Activated naive CD4-positive, alpha-beta T cell treated with anti-CD3 and anti-CD28 coated beads, Interleukin-2, amount 10 ng/mL, durations not matched to agents 7 days and 5 days (primary cell): ENCODE measurements at regions not wholly inside any gene's neighbourhood (a gene's known extent, or its start where the extent isn't known, plus 50 kb on each side); places are given as distances from the start of the nearest gene placed in this dataset.
"Not testable (repeated sequence)": the region's sequence is repeated elsewhere in the genome, so short reads cannot be mapped to it uniquely, and the experiment has no call there.

Experiments used
- CTCF ChIA-PET: fragments of 350-600 bp; sonication (Branson Sonifier 250); formaldehyde crosslinking; loops from one replicate; lab custom pipeline; 2021; ENCODE audit warnings: antibody characterized with exemption; lab: Charles Lee
- DNase-seq: peaks from one replicate; pipeline ENCODE4 v3.0.0-alpha.2; 2020
- H3K27ac Mint-ChIP-seq: one replicate; pipeline ENCODE4 v1.8.0; 2021; ENCODE audit warnings: mild to moderate bottlenecking, moderate library complexity, mixed read lengths
- H3K27me3 Mint-ChIP-seq: one replicate; pipeline ENCODE4 v1.8.0; 2021; ENCODE audit warnings: mild to moderate bottlenecking, mixed read lengths
- H3K36me3 Mint-ChIP-seq: one replicate; pipeline ENCODE4 v1.8.0; 2021; ENCODE audit warnings: mixed read lengths
- H3K4me1 Mint-ChIP-seq: one replicate; pipeline ENCODE4 v1.8.0; 2021; ENCODE audit warnings: mixed read lengths
- H3K4me3 Mint-ChIP-seq: one replicate; pipeline ENCODE4 v1.8.0; 2021; ENCODE audit warnings: mild to moderate bottlenecking, moderate library complexity, mixed read lengths
- H3K9me3 Mint-ChIP-seq: one replicate; pipeline ENCODE4 v1.8.0; 2021; ENCODE audit warnings: mixed read lengths

GRCh38 chr9:84054341-84055010 lies 73.9 kb downstream of the RMI1 start:
- Mint-ChIP-seq H3K27ac (no peak overlapping the region), H3K36me3 (no peaks in the 10 kb centered on the region), H3K27me3 (peaks cover 4% of the 10 kb centered on the region), H3K4me3 (no peak overlapping the region), H3K9me3 (no peaks in the 10 kb centered on the region), H3K4me1 (no peaks in the 10 kb centered on the region)
- DNase-seq = no peak
- CTCF ChIA-PET = no interaction called here

GRCh38 chr9:84057662-84058061 lies 77.1 kb downstream of the RMI1 start:
- no peak for DNase-seq
- Mint-ChIP-seq H3K36me3 (no peaks in the 10 kb centered on the region), H3K4me3 (no peak overlapping the region), H3K9me3 (no peaks in the 10 kb centered on the region), H3K27me3 (peaks cover 7% of the 10 kb centered on the region), H3K27ac (no peak overlapping the region), H3K4me1 (no peaks in the 10 kb centered on the region)
- CTCF ChIA-PET = no interaction called here

GRCh38 chr9:84059936-84060335 lies 79.3 kb downstream of the RMI1 start:
- Mint-ChIP-seq H3K9me3 (no peaks in the 10 kb centered on the region), H3K36me3 (no peaks in the 10 kb centered on the region), H3K4me3 (no peak overlapping the region), H3K27ac (no peak overlapping the region), H3K27me3 (peaks cover 7% of the 10 kb centered on the region), H3K4me1 (no peaks in the 10 kb centered on the region)
- DNase-seq = no peak
- CTCF ChIA-PET = no interaction called here

GRCh38 chr9:84061613-84062193 lies 81.1 kb downstream of the RMI1 start:
- peaks cover 7% of the 10 kb centered on the region for H3K27me3 Mint-ChIP-seq
- CTCF ChIA-PET = no interaction called here
- no peak for DNase-seq
- H3K27ac Mint-ChIP-seq = no peak overlapping the region
- H3K4me1 Mint-ChIP-seq = no peaks in the 10 kb centered on the region
- H3K9me3 Mint-ChIP-seq = no peaks in the 10 kb centered on the region
- H3K36me3 Mint-ChIP-seq = no peaks in the 10 kb centered on the region
- H3K4me3 Mint-ChIP-seq = no peak overlapping the region

- Mint-ChIP-seq H3K4me3 (no peak overlapping the region), H3K9me3 (no peaks in the 10 kb centered on the region), H3K27me3 (peaks cover 7% of the 10 kb centered on the region), H3K36me3 (no peaks in the 10 kb centered on the region), H3K4me1 (no peaks in the 10 kb centered on the region), H3K27ac (no peak overlapping the region)
- no peak for DNase-seq
- CTCF ChIA-PET = no interaction called here
Observed at GRCh38 chr9:84062538-84062937, 81.9 kb downstream of the RMI1 start.

GRCh38 chr9:84067821-84068220 lies 87.2 kb downstream of the RMI1 start:
- CTCF ChIA-PET = no interaction called here

GRCh38 chr9:84068872-84069271 lies 88.3 kb downstream of the RMI1 start:
- Mint-ChIP-seq H3K9me3 (no peaks in the 10 kb centered on the region), H3K4me1 (no peaks in the 10 kb centered on the region), H3K27ac (no peak overlapping the region), H3K27me3 (no peaks in the 10 kb centered on the region), H3K36me3 (no peaks in the 10 kb centered on the region), H3K4me3 (no peak overlapping the region)
- no peak for DNase-seq
- CTCF ChIA-PET = no interaction called here

More at GRCh38 chr9:84067821-84068220, 87.2 kb downstream of the RMI1 start:
- Mint-ChIP-seq H3K4me1 (no peaks in the 10 kb centered on the region), H3K36me3 (no peaks in the 10 kb centered on the region), H3K4me3 (no peak overlapping the region), H3K27ac (no peak overlapping the region), H3K9me3 (no peaks in the 10 kb centered on the region), H3K27me3 (no peaks in the 10 kb centered on the region)
- DNase-seq = no peak

- no peaks in the 10 kb centered on the region for H3K36me3 Mint-ChIP-seq
- H3K9me3 Mint-ChIP-seq = no peaks in the 10 kb centered on the region
- no peaks in the 10 kb centered on the region for H3K4me1 Mint-ChIP-seq
- H3K27me3 Mint-ChIP-seq = no peaks in the 10 kb centered on the region
- CTCF ChIA-PET = no interaction called here
- DNase-seq = no peak
- H3K4me3 Mint-ChIP-seq = no peak overlapping the region
- H3K27ac Mint-ChIP-seq = no peak overlapping the region
Observed at GRCh38 chr9:84070590-84070989, 90.0 kb downstream of the RMI1 start.

- Mint-ChIP-seq H3K4me3 (no peak overlapping the region), H3K4me1 (no peaks in the 10 kb centered on the region), H3K36me3 (no peaks in the 10 kb centered on the region), H3K27ac (no peak overlapping the region), H3K27me3 (peaks cover 5% of the 10 kb centered on the region), H3K9me3 (no peaks in the 10 kb centered on the region)
- CTCF ChIA-PET = no interaction called here
- DNase-seq = no peak
Observed at GRCh38 chr9:84072621-84073180, 92.1 kb downstream of the RMI1 start.

- no peak for DNase-seq
- Mint-ChIP-seq H3K27me3 (peaks cover 8% of the 10 kb centered on the region), H3K4me1 (no peaks in the 10 kb centered on the region), H3K9me3 (no peaks in the 10 kb centered on the region), H3K27ac (no peak overlapping the region), H3K4me3 (no peak overlapping the region), H3K36me3 (no peaks in the 10 kb centered on the region)
- CTCF ChIA-PET = no interaction called here
Observed at GRCh38 chr9:84075004-84075403, 94.4 kb downstream of the RMI1 start.

- CTCF ChIA-PET = no interaction called here
- H3K36me3 Mint-ChIP-seq = no peaks in the 10 kb centered on the region
- no peak for DNase-seq
- H3K27me3 Mint-ChIP-seq = peaks cover 8% of the 10 kb centered on the region
- H3K27ac Mint-ChIP-seq = no peak overlapping the region
- H3K9me3 Mint-ChIP-seq = no peaks in the 10 kb centered on the region
- H3K4me3 Mint-ChIP-seq = no peak overlapping the region
- no peaks in the 10 kb centered on the region for H3K4me1 Mint-ChIP-seq
Observed at GRCh38 chr9:84076384-84076783, 95.8 kb downstream of the RMI1 start.

GRCh38 chr9:84077816-84078215 lies 97.2 kb downstream of the RMI1 start:
- CTCF ChIA-PET, H3K4me1 Mint-ChIP-seq, DNase-seq, H3K4me3 Mint-ChIP-seq, H3K9me3 Mint-ChIP-seq, H3K36me3 Mint-ChIP-seq, H3K27me3 Mint-ChIP-seq, H3K27ac Mint-ChIP-seq: not testable (repeated sequence)

- Mint-ChIP-seq H3K4me3 (no peak overlapping the region), H3K9me3 (no peaks in the 10 kb centered on the region), H3K36me3 (no peaks in the 10 kb centered on the region), H3K27me3 (peaks cover 8% of the 10 kb centered on the region), H3K27ac (no peak overlapping the region), H3K4me1 (no peaks in the 10 kb centered on the region)
- no peak for DNase-seq
- CTCF ChIA-PET = no interaction called here
Observed at GRCh38 chr9:84079994-84080393, 99.4 kb downstream of the RMI1 start.

GRCh38 chr9:84101964-84102632 lies 121.5 kb downstream of the RMI1 start:
- Mint-ChIP-seq H3K36me3 (no peaks in the 10 kb centered on the region), H3K4me1 (peaks cover 6% of the 10 kb centered on the region), H3K4me3 (no peak overlapping the region), H3K27me3 (peaks cover 38% of the 10 kb centered on the region), H3K27ac (no peak overlapping the region), H3K9me3 (peaks cover 4% of the 10 kb centered on the region)
- no peak for DNase-seq
- CTCF ChIA-PET = interaction anchor here (0.6 kb wide), 1 partner anchor 139 kb away, joined by 5 read pairs; no protein-coding TSS in a partner anchor
